HEK293 (cell line): ENCODE measurements at regions not wholly inside any gene's neighbourhood (a gene's known extent, or its start where the extent isn't known, plus 50 kb on each side); places are given as distances from the start of the nearest gene placed in this dataset.

Experiments
- CTCF ChIA-PET: fragments of 350-600 bp; formaldehyde crosslinking; extraction: SDS; loops from one replicate; lab custom pipeline; 2021; ENCODE audit warnings: antibody characterized with exemption; lab: Yijun Ruan, JAX
- POLR2A ChIA-PET: fragments of 300-600 bp; formaldehyde crosslinking; extraction: SDS; loops from one replicate; lab custom pipeline; 2020; ENCODE audit warnings: antibody characterized with exemption, inconsistent platforms; lab: Yijun Ruan, JAX
- H3K27ac ChIP-seq: fragments of 200-500 bp; sonication (Bioruptor generic); 2 replicates; pipeline ENCODE4 v1.5.1; 2014; ENCODE audit warnings: low read depth, low read length, control low read depth, inconsistent platforms; ENCODE audit errors: extremely low read depth
- H3K36me3 ChIP-seq, 2 experiments: fragments of 200-500 bp in 1 of 2; sonication (Bioruptor generic) in 1 of 2; 1 replicate in 1 of 2; 2 replicates in 1 of 2; pipeline ENCODE4 v1.5.1; 2014 to 2017; ENCODE audit warnings: inconsistent platforms in 2 of 2, low read length in 2 of 2; ENCODE audit not compliant: control insufficient read depth in 2 of 2, insufficient read depth in 1 of 2
- H3K4me1 ChIP-seq: fragments of 200-500 bp; sonication (Bioruptor generic); 2 replicates; pipeline ENCODE4 v1.5.1; 2014; ENCODE audit warnings: mild to moderate bottlenecking, low read length, inconsistent platforms; ENCODE audit not compliant: control insufficient read depth, insufficient read depth
- H3K4me3 ChIP-seq: 2 replicates; pipeline ENCODE4 v1.5.1; 2011; ENCODE audit warnings: low read depth, mild to moderate bottlenecking, control low read depth, low read length, moderate library complexity
- H3K9me3 ChIP-seq: fragments of 200-500 bp; sonication (Bioruptor generic); 2 replicates; pipeline ENCODE4 v1.5.1; 2014; ENCODE audit warnings: low read depth, low read length, inconsistent platforms; ENCODE audit not compliant: control insufficient read depth, insufficient read depth
- HOXC10 ChIP-seq: sonication (generic); formaldehyde crosslinking; IDR thresholded peaks from 2 replicates; pipeline ENCODE4 v1.8.1; 2023; ENCODE audit warnings: mild to moderate bottlenecking, missing genetic modification reagents
- PRDM2 ChIP-seq: fragments of 450-650 bp; formaldehyde crosslinking; IDR thresholded peaks from 2 replicates; pipeline ENCODE4 v1.5.1; 2016; ENCODE audit warnings: missing biosample characterization, missing genetic modification characterization, borderline replicate concordance
- WT1 ChIP-seq: fragments of 450-650 bp; formaldehyde crosslinking; IDR thresholded peaks from 2 replicates; pipeline ENCODE4 v1.5.1; 2016; ENCODE audit warnings: missing biosample characterization, missing genetic modification characterization
- ZNF10 ChIP-seq: fragments of 450-650 bp; formaldehyde crosslinking; IDR thresholded peaks from 2 replicates; pipeline ENCODE4 v1.5.1; 2017; ENCODE audit warnings: missing biosample characterization, missing genetic modification characterization
- ZNF138 ChIP-seq: fragments of 450-650 bp; formaldehyde crosslinking; IDR thresholded peaks from 2 replicates; pipeline ENCODE4 v1.5.1; 2016; ENCODE audit warnings: missing biosample characterization, missing genetic modification characterization, borderline replicate concordance
- ZNF155 ChIP-seq: fragments of 450-650 bp; formaldehyde crosslinking; IDR thresholded peaks from 2 replicates; pipeline ENCODE4 v1.5.1; 2016; ENCODE audit warnings: missing biosample characterization, missing genetic modification characterization
- ZNF16 ChIP-seq: fragments of 450-650 bp; formaldehyde crosslinking; IDR thresholded peaks from 2 replicates; pipeline ENCODE4 v1.5.1; 2016; ENCODE audit warnings: low read depth, missing biosample characterization, missing genetic modification characterization
- ZNF18 ChIP-seq: fragments of 450-650 bp; formaldehyde crosslinking; IDR thresholded peaks from 2 replicates; pipeline ENCODE4 v1.5.1; 2016; ENCODE audit warnings: missing biosample characterization, missing genetic modification characterization
- ZNF2 ChIP-seq: fragments of 450-650 bp; formaldehyde crosslinking; IDR thresholded peaks from 2 replicates; pipeline ENCODE4 v1.5.1; 2016; ENCODE audit warnings: missing biosample characterization, missing genetic modification characterization
- ZNF302 ChIP-seq: fragments of 450-650 bp; formaldehyde crosslinking; IDR thresholded peaks from 2 replicates; pipeline ENCODE4 v1.5.1; 2016; ENCODE audit warnings: missing biosample characterization, missing genetic modification characterization, low read depth
- ZNF324 ChIP-seq: fragments of 450-650 bp; formaldehyde crosslinking; IDR thresholded peaks from 2 replicates; pipeline ENCODE4 v1.5.1; 2016; ENCODE audit warnings: missing biosample characterization, missing genetic modification characterization
- ZNF416 ChIP-seq: fragments of 450-650 bp; formaldehyde crosslinking; IDR thresholded peaks from 2 replicates; pipeline ENCODE4 v1.5.1; 2016; ENCODE audit warnings: missing biosample characterization, missing genetic modification characterization
- ZNF645 ChIP-seq: fragments of 450-650 bp; formaldehyde crosslinking; IDR thresholded peaks from 2 replicates; pipeline ENCODE4; 2016; ENCODE audit warnings: missing biosample characterization, missing genetic modification characterization
- ZNF677 ChIP-seq: fragments of 450-650 bp; IDR thresholded peaks from 2 replicates; pipeline ENCODE4 v1.5.0; 2018; ENCODE audit warnings: missing biosample characterization, mild to moderate bottlenecking, missing genetic modification characterization, moderate library complexity
- ZNF843 ChIP-seq: fragments of 450-650 bp; formaldehyde crosslinking; IDR thresholded peaks from 2 replicates; pipeline ENCODE4 v1.5.1; 2016; ENCODE audit warnings: missing biosample characterization, missing genetic modification characterization
- ZSCAN30 ChIP-seq: fragments of 450-650 bp; IDR thresholded peaks from 2 replicates; pipeline ENCODE4 v1.5.1; 2018; ENCODE audit warnings: missing biosample characterization, mild to moderate bottlenecking, missing genetic modification characterization, moderate library complexity
- ZSCAN5A ChIP-seq: fragments of 450-650 bp; formaldehyde crosslinking; IDR thresholded peaks from 2 replicates; pipeline ENCODE4 v1.5.1; 2016; ENCODE audit warnings: missing biosample characterization, missing genetic modification characterization

GRCh38 chr21:43343992-43344886 is 82.7 kb downstream of the SIK1 start:
- ChIA-PET POLR2A (interaction anchor here (1.0 kb wide), 1 partner anchor 10 kb away, joined by 3 read pairs; no protein-coding TSS in a partner anchor), CTCF (no interaction called here)
- H3K36me3 ChIP-seq, result no peaks in the 10 kb centered on the region
- TF ChIP-seq PRDM2 (tag by site-specific recombination), result no peak
- TF ChIP-seq ZNF677 (tag by site-specific recombination), result no peak
- TF ChIP-seq ZNF2 (tag by site-specific recombination), result no peak
- no peak for TF ChIP-seq ZNF138 (tag by site-specific recombination)
- no peak for TF ChIP-seq ZNF155 (tag by site-specific recombination)
- TF ChIP-seq ZNF16 (tag by site-specific recombination), result no peak
- no peak for TF ChIP-seq ZNF18 (tag by site-specific recombination)
- TF ChIP-seq ZNF645 (tag by site-specific recombination), result no peak
- no peak overlapping the region for H3K4me3 ChIP-seq
- H3K27ac ChIP-seq, result no peak overlapping the region
- H3K9me3 ChIP-seq, result no peaks in the 10 kb centered on the region
- H3K4me1 ChIP-seq, result no peaks in the 10 kb centered on the region; the same call in 1 of the 2 replicates

GRCh38 chr21:43343095-43343991 is 83.6 kb downstream of the SIK1 start:
- no peaks in the 10 kb centered on the region for H3K9me3 ChIP-seq
- no peak overlapping the region for H3K27ac ChIP-seq
- H3K4me1 ChIP-seq, result no peaks in the 10 kb centered on the region; the same call in 1 of the 2 replicates
- ChIA-PET POLR2A (interaction anchor here (1.0 kb wide), 1 partner anchor 9 kb away, joined by 3 read pairs; no protein-coding TSS in a partner anchor), CTCF (no interaction called here)
- no peaks in the 10 kb centered on the region for H3K36me3 ChIP-seq
- H3K4me3 ChIP-seq, result no peak overlapping the region
- TF ChIP-seq ZNF677 (tag by site-specific recombination) (no peak), ZNF324 (no peak), HOXC10 (CRISPR knock-in tag) (no peak), ZNF843 (tag by site-specific recombination) (no peak), ZNF416 (tag by site-specific recombination) (no peak), ZSCAN30 (no peak), ZSCAN5A (no peak), WT1 (tag by site-specific recombination) (no peak), ZNF302 (no peak), ZNF10 (tag by site-specific recombination) (no peak)
